HL-60 (cell line): ENCODE measurements at regions not wholly inside any gene's neighbourhood (a gene's known extent, or its start where the extent isn't known, plus 50 kb on each side); places are given as distances from the start of the nearest gene placed in this dataset.

ENCODE experiments used
- DNase-seq, 2 experiments: peaks; one replicate each; pipeline ENCODE4 v3.0.0-alpha.2; 2010 to 2020; ENCODE audit warnings: low read depth in 1 of 2, low spot score in 1 of 2
- H3K27ac ChIP-seq: fragments of 250-450 bp; sonication (Bioruptor Pico); replicated peaks from 2 replicates; pipeline ENCODE4 v1.5.1; 2020; ENCODE audit warnings: mild to moderate bottlenecking, moderate library complexity
- H3K27me3 ChIP-seq: fragments of 250-450 bp; sonication (Bioruptor Pico); 2 replicates; pipeline ENCODE4 v1.5.1; 2021; ENCODE audit warnings: mild to moderate bottlenecking, moderate library complexity; ENCODE audit not compliant: insufficient read depth, poor library complexity, severe bottlenecking
- H3K4me3 ChIP-seq: replicated peaks from 2 replicates; pipeline ENCODE4 v1.5.1; 2011; ENCODE audit warnings: mild to moderate bottlenecking, control low read depth, low read length; ENCODE audit not compliant: insufficient read depth
- CTCF ChIP-seq: IDR thresholded peaks from one replicate; pipeline ENCODE4 v1.5.1; 2011; ENCODE audit warnings: low read length, control low read depth, inconsistent platforms; ENCODE audit not compliant: insufficient read depth
- GABPA ChIP-seq: IDR thresholded peaks from 2 replicates; pipeline ENCODE4 v1.6.1; 2012; ENCODE audit warnings: low read depth
- POLR2AphosphoS5 ChIP-seq: IDR thresholded peaks from 2 replicates; pipeline ENCODE4 v1.6.1; 2012; ENCODE audit warnings: low read depth
- SPI1 ChIP-seq: IDR thresholded peaks from 2 replicates; pipeline ENCODE4 v1.6.1; 2012; ENCODE audit warnings: low read depth, mild to moderate bottlenecking, borderline replicate concordance
- TF ChIP-seq, protein P1 (sequence below): IDR thresholded peaks from 2 replicates; pipeline ENCODE4 v1.6.1; 2012; ENCODE audit warnings: low read depth; ENCODE audit not compliant: insufficient replicate concordance

- Histone ChIP-seq H3K27me3 (no peaks in the 10 kb centered on the region), H3K4me3 (no peak overlapping the region), H3K27ac (no peak overlapping the region)
- TF ChIP-seq SPI1 (no peak), CTCF (no peak), POLR2AphosphoS5 (no peak), GABPA (no peak)
- TF ChIP-seq, protein P1, sequence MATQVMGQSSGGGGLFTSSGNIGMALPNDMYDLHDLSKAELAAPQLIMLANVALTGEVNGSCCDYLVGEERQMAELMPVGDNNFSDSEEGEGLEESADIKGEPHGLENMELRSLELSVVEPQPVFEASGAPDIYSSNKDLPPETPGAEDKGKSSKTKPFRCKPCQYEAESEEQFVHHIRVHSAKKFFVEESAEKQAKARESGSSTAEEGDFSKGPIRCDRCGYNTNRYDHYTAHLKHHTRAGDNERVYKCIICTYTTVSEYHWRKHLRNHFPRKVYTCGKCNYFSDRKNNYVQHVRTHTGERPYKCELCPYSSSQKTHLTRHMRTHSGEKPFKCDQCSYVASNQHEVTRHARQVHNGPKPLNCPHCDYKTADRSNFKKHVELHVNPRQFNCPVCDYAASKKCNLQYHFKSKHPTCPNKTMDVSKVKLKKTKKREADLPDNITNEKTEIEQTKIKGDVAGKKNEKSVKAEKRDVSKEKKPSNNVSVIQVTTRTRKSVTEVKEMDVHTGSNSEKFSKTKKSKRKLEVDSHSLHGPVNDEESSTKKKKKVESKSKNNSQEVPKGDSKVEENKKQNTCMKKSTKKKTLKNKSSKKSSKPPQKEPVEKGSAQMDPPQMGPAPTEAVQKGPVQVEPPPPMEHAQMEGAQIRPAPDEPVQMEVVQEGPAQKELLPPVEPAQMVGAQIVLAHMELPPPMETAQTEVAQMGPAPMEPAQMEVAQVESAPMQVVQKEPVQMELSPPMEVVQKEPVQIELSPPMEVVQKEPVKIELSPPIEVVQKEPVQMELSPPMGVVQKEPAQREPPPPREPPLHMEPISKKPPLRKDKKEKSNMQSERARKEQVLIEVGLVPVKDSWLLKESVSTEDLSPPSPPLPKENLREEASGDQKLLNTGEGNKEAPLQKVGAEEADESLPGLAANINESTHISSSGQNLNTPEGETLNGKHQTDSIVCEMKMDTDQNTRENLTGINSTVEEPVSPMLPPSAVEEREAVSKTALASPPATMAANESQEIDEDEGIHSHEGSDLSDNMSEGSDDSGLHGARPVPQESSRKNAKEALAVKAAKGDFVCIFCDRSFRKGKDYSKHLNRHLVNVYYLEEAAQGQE = no peak
- no peak for DNase-seq
Observed at GRCh38 chr1:218939095-218939494, 234.6 kb upstream of the LYPLAL1 start.

GRCh38 chr1:218942431-218942830 is 231.2 kb upstream of the LYPLAL1 start:
- no peak for DNase-seq
- H3K27ac ChIP-seq = no peak overlapping the region
- TF ChIP-seq CTCF (no peak), POLR2AphosphoS5 (no peak), SPI1 (no peak), GABPA (no peak)
- TF ChIP-seq, protein P1 = no peak
- H3K4me3 ChIP-seq = no peak overlapping the region
- no peaks in the 10 kb centered on the region for H3K27me3 ChIP-seq

- no peak for TF ChIP-seq POLR2AphosphoS5
- TF ChIP-seq GABPA = no peak
- TF ChIP-seq, protein P1 = no peak
- no peak for TF ChIP-seq SPI1
- no peak for TF ChIP-seq CTCF
- H3K27ac ChIP-seq = no peak overlapping the region
- DNase-seq = no peak
Observed at GRCh38 chr1:218943371-218943770, 230.3 kb upstream of the LYPLAL1 start.

More at GRCh38 chr1:218943371-218943770, 230.3 kb upstream of the LYPLAL1 start:
- Histone ChIP-seq H3K27me3 (no peaks in the 10 kb centered on the region), H3K4me3 (no peak overlapping the region)
